ENCODE measurements at regions not wholly inside any gene's neighbourhood (a gene's known extent, or its start where the extent isn't known, plus 50 kb on each side); places are given as distances from the start of the nearest gene placed in this dataset.
A peak's percentile ranks its signal among the peaks of the same experiment; 100 is the strongest.

DNA sequence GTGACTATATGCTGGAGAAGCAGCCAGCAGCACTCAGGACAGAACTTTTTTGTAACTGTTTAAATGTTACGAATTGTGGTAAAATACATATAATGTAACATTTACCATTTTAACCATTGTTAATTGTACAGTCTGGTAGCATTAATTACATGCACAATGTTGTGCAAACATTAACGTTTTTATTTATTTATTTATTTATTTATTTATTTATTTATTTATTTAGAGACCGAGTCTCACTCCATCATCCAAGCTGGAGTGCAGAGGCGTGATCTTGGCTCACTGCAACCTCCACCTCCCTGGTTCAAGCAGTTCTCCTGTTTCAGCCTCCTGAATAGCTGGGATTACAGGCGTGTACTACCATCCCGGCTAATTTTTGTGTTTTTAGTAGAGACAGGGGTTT, 88.7 kb upstream of the TEX51 start:
- no peak overlapping the region for H2AFZ ChIP-seq
- no TSS peak for BruUV-seq (replicated peaks)
- H3K27ac ChIP-seq = no peak overlapping the region
- H3K4me3 ChIP-seq = no peak overlapping the region
- DNase-seq = peak in 1 of 2 experiments; percentile 32
- no peaks in the 10 kb centered on the region for H3K9me3 ChIP-seq (ENCODE audit: insufficient read depth, low read depth)
- no peaks in the 10 kb centered on the region for H3F3A ChIP-seq (ENCODE audit: insufficient read depth, low read depth)
- TF ChIP-seq, protein P1, sequence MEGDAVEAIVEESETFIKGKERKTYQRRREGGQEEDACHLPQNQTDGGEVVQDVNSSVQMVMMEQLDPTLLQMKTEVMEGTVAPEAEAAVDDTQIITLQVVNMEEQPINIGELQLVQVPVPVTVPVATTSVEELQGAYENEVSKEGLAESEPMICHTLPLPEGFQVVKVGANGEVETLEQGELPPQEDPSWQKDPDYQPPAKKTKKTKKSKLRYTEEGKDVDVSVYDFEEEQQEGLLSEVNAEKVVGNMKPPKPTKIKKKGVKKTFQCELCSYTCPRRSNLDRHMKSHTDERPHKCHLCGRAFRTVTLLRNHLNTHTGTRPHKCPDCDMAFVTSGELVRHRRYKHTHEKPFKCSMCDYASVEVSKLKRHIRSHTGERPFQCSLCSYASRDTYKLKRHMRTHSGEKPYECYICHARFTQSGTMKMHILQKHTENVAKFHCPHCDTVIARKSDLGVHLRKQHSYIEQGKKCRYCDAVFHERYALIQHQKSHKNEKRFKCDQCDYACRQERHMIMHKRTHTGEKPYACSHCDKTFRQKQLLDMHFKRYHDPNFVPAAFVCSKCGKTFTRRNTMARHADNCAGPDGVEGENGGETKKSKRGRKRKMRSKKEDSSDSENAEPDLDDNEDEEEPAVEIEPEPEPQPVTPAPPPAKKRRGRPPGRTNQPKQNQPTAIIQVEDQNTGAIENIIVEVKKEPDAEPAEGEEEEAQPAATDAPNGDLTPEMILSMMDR (conservative IDR thresholded peaks at IDR 0.05) = no peak
- no peak for TF ChIP-seq EZH2 (IDR thresholded peaks at IDR 0.05; ENCODE audit: low read depth)
- peaks cover 75% of the 10 kb centered on the region for H3K27me3 ChIP-seq (ENCODE audit: insufficient read depth, low read depth)
- intact Hi-C loops (cut with micrococcal nuclease; ENCODE audit: unreplicated experiment) = no loop called here
- H3K4me1 ChIP-seq (replicated peaks; ENCODE audit: insufficient read depth) = no peaks in the 10 kb centered on the region
- H3K4me2 ChIP-seq = no peak overlapping the region
- H3K36me3 ChIP-seq (ENCODE audit: low read depth) = no peaks in the 10 kb centered on the region
- ChIA-PET CTCF (no interaction called here), POLR2A (ENCODE audit: unreplicated experiment) (no interaction called here)
- no peaks in the 10 kb centered on the region for H3K79me2 ChIP-seq (ENCODE audit: low read depth)
- H3K9me2 ChIP-seq (ENCODE audit: insufficient read depth) = no peaks in the 10 kb centered on the region
- no peaks in the 10 kb centered on the region for H4K20me1 ChIP-seq (ENCODE audit: insufficient read depth)

DNA sequence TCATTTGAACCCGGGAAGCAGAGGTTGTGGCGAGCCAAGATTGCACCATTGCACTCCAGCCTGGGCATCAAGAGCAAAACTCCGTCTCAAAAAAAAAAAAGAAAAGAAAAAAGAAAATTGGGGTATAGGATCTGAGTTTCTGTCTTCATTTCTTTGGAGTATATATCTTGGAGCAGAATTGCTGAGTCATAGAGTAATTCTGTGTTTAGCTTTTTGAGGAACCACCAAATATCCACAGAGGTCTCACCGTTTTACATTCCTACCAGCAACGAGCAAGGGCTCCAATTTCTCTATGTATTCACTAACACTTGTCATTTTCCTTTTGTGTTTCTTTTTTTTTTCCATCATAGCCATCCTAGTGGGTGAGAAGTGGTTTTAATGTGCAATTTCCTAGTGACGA, 87.6 kb upstream of the TEX51 start:
- BruUV-seq (replicated peaks) = no TSS peak
- TF ChIP-seq, protein P1 (conservative IDR thresholded peaks at IDR 0.05) = no peak
- TF ChIP-seq EZH2 (IDR thresholded peaks at IDR 0.05; ENCODE audit: low read depth) = no peak
- no peaks in the 10 kb centered on the region for H3K9me2 ChIP-seq (ENCODE audit: insufficient read depth)
- no peaks in the 10 kb centered on the region for H3K4me1 ChIP-seq (replicated peaks; ENCODE audit: insufficient read depth)
- H3K27ac ChIP-seq = no peak overlapping the region
- H3K79me2 ChIP-seq (ENCODE audit: low read depth) = no peaks in the 10 kb centered on the region
- H3K9me3 ChIP-seq (ENCODE audit: insufficient read depth, low read depth) = no peaks in the 10 kb centered on the region
- POLR2A ChIA-PET (ENCODE audit: unreplicated experiment) = no interaction called here
- DNase-seq = peak in 1 of 2 experiments; percentile 24
- no peak overlapping the region for H2AFZ ChIP-seq
- intact Hi-C loops (cut with micrococcal nuclease; ENCODE audit: unreplicated experiment) = no loop called here
- no peak overlapping the region for H3K4me2 ChIP-seq
- CTCF ChIA-PET = no interaction called here
- H3K27me3 ChIP-seq (ENCODE audit: insufficient read depth, low read depth) = peaks cover 77% of the 10 kb centered on the region
- H3F3A ChIP-seq (ENCODE audit: insufficient read depth, low read depth) = no peaks in the 10 kb centered on the region
- H4K20me1 ChIP-seq (ENCODE audit: insufficient read depth) = no peaks in the 10 kb centered on the region
- no peak overlapping the region for H3K4me3 ChIP-seq
- H3K36me3 ChIP-seq (ENCODE audit: low read depth) = no peaks in the 10 kb centered on the region

GRCh38 chr2:126817172-126817571, 81.5 kb upstream of the TEX51 start:
- DNase-seq = no peak
- POLR2A ChIA-PET (ENCODE audit: unreplicated experiment) = no interaction called here
- H4K20me1 ChIP-seq (ENCODE audit: insufficient read depth) = no peaks in the 10 kb centered on the region
- TF ChIP-seq EZH2 (IDR thresholded peaks at IDR 0.05; ENCODE audit: low read depth) = no peak
- TF ChIP-seq, protein P1 (conservative IDR thresholded peaks at IDR 0.05) = no peak
- intact Hi-C loops (cut with micrococcal nuclease; ENCODE audit: unreplicated experiment) = no loop called here
- H3K27me3 ChIP-seq (ENCODE audit: insufficient read depth, low read depth) = peaks cover 59% of the 10 kb centered on the region
- H3K4me2 ChIP-seq = no peak overlapping the region
- H3K9me3 ChIP-seq (ENCODE audit: insufficient read depth, low read depth) = no peaks in the 10 kb centered on the region
- no peaks in the 10 kb centered on the region for H3K9me2 ChIP-seq (ENCODE audit: insufficient read depth)
- H3F3A ChIP-seq (ENCODE audit: insufficient read depth, low read depth) = no peaks in the 10 kb centered on the region
- CTCF ChIA-PET = no interaction called here
- no peak overlapping the region for H3K4me3 ChIP-seq
- H3K27ac ChIP-seq = no peak overlapping the region
- BruUV-seq (replicated peaks) = no TSS peak
- H3K79me2 ChIP-seq (ENCODE audit: low read depth) = no peaks in the 10 kb centered on the region
- H3K4me1 ChIP-seq (replicated peaks; ENCODE audit: insufficient read depth) = no peaks in the 10 kb centered on the region
- H2AFZ ChIP-seq = no peak overlapping the region
- H3K36me3 ChIP-seq (ENCODE audit: low read depth) = no peaks in the 10 kb centered on the region

Measured in PC-9 (cell line).